Middle frontal gyrus (tissue), 1 donor: ENCODE measurements at regions not wholly inside any gene's neighbourhood (a gene's known extent, or its start where the extent isn't known, plus 50 kb on each side); places are given as distances from the start of the nearest gene placed in this dataset.

Experiments used
- DNase-seq: peaks from one replicate; pipeline ENCODE4 v3.0.0-alpha.2; 2015; ENCODE audit warnings: low spot score; ENCODE audit errors: extremely low spot score

DNA sequence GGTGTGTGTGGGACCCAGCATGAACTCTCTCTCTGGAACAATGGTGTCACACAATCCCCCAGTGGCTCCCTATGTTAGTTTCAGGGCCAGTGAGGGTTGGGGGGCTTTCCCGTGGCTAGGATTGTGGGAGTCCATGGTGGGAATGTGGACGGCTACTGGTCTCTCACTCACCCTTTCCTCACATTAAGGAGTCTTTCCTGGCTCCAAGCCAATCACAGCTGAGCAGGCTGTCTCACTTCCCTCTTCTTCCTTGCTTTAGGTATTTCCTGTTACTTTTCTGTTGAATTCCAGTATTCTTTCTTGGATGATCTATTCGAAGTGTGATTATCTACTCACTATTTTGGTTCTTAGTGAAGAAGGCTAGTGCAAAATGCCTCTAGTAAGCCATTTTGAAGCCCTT is 324.4 kb upstream of the MPDZ start:
- no peak for DNase-seq

DNA sequence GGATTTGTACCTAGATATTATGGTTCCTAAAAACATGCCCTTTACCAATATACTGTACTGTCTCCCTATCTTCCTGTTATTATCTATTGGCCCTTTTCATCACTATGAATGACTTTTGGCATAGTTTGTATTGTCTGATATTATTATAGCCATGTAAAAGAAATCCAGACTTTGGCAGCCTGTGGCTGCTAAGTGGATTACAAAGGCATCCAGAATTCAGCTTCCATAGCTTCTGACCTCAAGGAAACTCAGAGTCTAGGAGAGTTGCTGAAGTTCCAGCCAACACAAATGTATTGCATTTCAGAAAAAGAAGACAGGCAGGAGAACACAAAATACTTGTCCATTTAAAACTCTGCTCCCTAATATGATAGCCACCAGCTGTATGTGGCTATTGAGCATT is 319.2 kb upstream of the MPDZ start:
- no peak for DNase-seq

DNA sequence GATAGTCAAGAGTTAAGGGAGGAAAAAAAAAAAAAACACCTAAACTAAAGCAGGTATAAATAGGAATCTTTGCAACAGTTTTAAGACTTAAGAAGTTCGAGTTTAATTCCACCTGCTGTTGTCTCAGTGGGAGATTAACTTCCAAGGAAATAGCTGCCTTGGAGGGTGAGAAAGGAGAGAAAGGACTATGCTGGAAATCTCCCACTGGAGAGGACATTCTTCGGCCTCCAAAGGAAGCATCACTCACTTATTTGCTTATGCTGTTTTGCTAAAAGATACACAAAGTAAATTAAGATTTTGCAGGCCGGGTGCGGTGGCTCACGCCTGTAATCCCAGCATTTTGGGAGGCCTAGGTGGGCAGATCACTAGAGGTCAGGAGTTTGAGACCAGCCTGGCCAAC is 317.9 kb upstream of the MPDZ start:
- DNase-seq = no peak

DNA sequence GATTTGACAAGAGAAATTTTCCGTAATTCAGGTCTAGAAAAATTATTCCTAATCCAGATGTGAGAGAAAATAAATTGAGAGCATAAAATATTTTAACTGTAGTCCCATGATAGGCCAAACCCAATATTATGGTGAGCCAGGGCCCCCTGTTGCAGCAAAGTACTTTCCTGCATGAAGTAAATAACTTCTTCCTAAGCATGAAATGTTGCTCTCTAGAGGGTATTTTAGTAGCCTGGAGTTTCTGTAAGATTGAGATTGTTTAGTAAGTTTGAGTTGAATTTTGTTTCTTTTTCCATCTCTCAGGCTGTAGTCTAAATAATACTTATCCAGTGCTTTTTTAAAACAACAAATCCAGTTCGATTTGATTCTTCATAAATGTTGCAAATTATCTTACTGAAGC is 317.5 kb upstream of the MPDZ start:
- no peak for DNase-seq

DNA sequence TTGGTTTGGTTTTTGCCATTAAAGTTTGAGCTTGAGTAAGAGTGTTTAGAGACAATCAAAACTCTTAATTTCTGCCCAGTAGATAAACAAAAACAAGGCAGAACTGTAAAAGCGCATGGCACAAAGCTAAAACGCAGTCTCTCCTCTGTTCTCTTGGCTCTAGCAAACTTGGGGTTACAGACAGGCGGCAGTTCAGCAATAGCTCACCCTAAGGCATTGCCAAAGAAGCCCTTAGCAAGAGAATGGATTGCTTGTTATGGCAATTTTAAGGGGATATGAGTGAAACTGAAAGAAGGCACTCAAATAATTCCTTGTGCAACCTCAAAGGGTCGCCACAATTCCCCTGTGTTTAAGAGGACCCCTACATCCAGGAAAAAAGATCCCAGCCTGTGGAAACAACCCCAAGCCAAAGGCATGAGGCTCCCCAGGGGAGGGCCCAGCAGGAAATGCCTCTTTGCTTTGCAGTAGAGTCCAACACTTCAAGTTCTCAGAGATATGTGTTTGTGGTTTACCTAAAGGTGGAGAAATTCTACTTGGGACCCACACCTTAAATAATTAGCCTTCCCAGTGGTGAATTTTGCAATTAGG is 317.0 kb upstream of the MPDZ start:
- DNase-seq = no peak

DNA sequence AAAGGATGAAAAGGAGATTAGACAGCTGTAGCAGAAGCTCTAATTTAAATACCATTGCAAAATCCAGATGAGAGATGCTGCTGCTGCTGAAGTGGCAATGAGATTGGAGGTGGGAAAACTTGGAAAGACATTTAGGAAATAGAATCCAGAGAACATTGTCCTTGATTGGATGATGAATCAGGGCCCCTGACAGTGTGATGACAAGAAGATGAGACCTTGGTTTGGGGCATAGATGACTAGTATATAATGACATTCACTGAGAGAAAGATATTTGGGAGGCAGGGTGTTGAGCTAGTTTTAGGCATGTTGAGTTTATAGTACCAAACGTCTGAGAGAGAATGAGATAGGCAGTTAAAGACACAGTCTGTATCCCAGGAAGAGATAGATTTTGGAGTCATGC is 311.5 kb upstream of the MPDZ start:
- no peak for DNase-seq

DNA sequence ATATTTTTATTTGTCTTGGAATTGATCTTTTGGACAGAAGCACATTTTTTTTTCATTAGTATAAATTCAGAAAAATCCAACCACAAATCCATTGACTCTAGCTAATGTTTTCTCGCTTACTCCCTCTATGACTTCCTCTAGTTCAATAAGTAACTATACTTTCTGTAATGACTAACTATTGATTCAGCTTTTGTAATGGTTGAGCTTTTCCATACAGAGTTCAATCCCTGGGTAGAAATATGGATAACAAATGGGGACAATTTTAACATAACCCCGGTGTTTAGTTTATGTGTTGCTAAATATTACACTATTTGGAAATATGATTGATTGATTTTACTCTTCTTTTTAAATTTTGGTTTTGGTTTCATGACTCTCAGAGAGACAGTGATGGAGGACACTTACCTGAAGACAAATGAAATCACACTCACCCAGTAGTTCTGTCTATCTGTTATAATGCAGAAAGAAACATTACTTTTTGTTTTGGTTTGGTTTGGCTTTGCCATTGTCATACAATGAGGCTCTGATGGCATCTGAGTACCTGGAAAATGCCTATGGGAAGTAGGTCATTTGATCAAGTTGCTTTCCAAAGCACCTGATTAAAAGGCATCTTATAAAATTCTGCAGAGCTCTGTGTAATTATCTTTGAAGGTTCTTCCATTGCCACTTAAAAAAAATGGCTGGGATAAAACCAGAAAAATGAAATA is 309.7 kb upstream of the MPDZ start:
- DNase-seq = no peak

DNA sequence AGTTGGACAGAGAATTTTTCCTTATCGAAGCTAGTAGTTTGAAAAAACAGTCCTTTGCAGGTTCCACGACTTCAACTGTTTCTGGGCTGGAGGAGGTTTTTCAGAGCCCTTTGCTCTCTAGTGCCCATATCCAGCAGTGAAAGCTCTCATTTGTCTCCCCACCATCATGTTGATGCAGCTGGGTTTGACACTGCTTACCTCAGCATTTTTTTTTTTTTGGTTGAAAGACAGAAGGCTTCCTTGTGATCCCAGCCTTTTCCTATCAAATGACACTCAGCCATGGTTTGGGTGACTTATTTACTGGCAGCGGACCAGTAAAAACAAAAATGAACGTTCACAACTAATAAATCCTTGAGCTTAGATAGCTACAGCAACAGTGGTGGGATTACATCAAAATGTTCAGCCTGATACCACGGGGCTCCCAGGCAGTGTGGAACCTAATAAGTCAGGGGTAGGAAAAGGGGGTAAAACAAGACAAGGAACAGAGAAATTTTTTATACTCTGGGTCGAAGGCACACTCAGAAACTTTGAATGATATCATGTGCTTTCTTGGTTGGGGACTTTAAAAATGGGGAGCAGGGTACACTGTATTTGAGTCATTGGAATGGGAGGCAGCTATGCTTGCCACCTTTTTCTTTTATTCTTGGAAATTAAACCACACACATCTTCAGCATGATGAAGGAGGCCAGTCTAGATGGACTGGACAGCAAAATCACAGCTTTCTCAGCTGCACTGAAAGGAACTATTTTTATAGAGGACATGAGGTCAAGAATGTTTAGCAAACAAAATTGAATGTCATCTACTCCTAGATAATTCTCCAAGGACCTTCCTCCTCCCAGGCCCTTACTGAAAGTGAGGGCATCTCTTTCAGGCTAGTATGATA is 308.9 kb upstream of the MPDZ start:
- DNase-seq = no peak

DNA sequence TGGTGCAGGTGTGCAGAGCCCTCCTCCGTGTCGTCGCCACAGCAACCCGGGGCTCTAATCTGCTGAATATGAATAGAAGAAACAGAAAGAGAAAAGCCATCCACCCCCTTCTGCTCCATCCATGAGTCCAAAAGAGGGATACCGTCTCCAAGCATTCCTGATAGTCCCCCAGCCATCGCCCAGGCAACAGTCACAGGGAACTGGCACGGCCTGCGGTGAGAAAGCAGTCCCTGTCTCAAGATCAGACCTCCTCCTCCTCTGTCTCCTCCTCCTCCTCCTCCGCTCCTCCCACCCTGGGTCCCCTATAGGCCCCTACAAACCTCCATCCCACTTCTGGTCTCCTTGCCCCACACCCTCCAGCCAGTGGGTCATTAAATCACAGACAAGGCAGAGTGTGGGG is 308.1 kb upstream of the MPDZ start:
- DNase-seq = no peak

DNA sequence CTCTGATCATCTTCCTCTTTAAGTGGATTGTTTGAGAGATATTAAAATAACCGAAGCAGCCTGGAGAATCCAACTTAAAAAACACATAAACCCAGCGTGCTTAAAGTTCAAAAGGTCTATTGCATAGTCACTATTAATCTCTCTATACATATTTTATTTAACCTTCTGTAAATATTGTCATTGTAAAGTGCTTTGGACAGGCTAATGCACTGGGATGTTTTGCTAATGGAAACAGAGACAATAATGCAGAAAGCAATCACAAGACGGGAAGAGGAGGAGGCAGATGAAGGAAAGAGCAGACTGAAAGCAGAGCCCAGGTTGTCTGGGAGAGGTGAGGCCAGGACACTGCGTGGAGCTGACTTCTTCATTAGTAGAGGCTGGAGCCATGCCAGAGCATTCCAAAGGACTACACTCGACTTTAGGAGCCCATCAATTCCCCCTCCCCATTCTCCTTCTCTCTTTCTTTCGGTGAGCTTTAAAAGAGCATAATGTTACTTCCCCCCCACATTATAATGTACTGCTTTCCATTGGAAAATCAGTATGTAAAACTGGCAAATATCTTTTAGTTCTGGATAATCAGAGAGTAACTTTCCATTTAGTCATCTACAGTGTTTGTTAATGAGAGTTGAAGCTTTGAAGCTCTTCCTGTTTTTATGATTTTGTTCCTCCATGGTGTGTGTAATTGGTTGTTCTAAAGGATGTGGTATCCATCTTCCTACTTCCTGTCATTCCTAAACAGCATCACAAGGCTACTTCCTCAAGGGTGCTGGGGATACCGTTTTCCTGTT is 307.3 kb upstream of the MPDZ start:
- no peak for DNase-seq

DNA sequence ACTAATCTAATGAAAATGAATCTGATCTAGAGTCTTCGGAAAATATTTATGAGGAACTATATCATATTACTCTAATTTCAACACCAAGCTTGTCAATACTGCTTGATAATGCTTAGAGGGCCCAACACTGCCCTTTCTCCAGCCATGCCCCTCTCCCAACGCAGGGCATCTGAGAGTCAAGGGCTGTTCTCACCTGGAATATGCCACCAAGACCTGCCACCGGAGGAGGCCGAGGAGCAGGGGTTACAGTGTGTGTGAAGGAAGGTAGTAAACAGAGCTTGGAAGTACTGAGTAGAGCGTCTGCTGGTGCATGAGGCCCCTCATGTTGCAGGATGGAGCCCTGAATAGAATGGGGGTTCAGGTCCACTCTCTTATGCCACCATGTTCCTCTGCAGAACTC is 301.3 kb upstream of the MPDZ start:
- no peak for DNase-seq

DNA sequence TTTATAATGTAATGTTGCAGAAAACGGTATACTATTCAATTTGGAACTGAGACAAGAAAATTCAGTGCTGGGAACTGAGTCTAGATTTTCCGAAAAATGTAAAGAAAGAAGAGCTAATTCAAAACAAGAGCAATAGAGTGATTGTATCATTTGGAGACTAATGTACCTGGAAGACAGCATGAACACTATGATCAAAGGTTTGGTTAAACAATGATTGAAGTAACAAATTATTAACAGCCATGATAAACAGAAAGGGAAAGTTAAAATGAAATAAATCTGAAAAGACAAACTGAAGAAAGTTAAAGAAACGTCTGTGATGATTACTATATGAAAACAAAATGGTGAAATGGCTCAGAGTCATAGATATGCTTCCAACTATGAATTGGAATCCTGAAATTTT is 300.6 kb upstream of the MPDZ start:
- no peak for DNase-seq

DNA sequence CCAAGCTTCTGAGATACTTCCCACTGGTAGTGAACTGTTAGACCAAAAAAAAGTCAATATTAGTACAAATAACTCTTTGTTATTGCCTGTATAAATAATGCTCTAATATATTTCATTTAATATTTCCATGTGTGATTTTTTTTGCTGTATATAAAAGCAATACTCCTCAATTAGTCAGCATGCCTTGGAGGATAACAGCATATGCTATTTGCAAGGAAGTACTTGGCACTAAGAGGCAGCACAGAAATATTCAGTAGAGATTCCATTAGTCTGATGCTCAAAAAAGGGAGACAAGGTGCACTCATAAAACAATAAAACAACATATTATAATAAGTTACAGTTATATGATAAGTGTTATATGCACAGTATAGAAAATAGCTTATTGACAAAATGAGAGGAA is 296.6 kb upstream of the MPDZ start:
- no peak for DNase-seq

DNA sequence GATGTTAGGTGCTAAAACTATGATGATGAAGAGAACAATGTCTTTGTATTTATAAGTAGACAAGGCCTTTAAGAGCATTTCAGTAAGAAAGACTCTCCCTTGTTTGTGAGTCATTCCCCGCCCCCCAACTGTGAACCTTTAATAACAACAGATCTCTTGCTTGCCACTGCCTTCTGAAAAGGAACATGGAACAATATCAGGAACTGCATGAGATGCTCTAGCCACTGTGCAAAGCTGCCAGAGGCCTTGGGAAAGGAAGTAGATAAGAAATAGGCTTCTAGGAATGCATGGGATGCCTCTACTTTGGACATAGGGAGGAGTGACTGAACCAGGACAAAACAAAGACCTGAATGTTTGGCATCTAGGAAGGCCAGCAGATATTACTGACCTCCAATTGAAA is 296.1 kb upstream of the MPDZ start:
- no peak for DNase-seq

DNA sequence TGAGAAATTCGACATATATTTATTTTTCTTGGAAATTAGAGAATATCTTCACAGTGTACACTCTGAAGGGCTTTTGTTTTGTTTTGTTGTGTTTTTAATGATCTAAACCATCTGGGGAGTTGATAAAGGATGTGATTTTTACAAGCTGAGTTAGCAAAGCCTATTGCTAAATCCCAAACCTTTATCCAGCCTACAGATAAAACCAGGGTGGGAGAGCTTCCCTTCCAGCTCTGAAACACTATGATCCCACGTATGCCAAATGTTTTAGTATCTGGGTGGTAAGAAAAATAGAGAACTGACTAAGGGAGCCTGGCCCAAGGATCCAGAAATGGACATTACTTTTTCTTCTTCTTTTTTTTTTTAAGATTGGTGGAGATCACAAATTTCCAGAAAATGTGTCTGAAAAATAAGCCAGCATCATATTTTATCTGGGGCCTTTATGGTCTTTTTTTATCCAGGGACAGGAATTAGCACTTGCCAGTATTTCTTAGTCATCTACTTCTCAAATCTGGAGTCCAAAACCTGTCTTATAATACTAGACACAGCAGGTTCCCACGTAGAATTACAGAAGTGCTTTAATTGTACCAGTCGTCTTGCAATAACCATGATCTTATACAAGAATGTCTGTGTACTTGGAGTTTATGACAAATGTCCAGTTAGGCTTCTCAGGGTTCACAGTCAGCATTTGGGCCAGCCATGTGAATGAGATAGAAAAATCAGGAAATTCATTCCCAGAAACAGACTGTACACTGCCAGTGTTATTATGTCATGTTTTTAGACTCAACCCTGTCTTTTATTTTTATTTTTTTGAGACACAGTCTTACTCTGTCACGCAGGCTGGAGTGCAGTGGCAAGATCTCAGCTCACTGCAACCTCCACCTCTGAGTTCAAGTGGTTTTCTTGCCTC is 290.8 kb upstream of the MPDZ start:
- DNase-seq = peak; percentile 11

DNA sequence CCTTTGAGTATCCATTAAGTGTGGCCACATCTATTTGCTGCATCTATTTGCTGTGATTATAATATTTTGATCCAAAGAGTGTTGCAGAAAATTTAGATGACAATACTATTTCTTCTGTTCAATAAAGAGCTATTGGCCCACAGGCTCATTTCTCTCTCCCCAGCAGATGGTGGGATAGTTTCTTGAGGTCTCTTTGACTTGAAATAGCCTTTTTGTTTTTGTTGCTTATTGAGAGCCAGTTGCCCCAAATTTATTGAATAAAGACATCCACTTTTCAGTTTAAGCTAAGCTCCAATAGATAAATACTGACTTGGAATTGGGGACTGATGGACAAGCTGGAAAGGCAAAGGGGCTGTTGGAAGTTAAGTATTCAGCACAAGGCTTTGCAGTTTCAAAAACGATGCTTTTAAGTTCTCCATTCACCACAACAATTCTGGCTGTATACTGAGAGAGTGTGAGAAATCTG is 290.1 kb upstream of the MPDZ start:
- DNase-seq = no peak

DNA sequence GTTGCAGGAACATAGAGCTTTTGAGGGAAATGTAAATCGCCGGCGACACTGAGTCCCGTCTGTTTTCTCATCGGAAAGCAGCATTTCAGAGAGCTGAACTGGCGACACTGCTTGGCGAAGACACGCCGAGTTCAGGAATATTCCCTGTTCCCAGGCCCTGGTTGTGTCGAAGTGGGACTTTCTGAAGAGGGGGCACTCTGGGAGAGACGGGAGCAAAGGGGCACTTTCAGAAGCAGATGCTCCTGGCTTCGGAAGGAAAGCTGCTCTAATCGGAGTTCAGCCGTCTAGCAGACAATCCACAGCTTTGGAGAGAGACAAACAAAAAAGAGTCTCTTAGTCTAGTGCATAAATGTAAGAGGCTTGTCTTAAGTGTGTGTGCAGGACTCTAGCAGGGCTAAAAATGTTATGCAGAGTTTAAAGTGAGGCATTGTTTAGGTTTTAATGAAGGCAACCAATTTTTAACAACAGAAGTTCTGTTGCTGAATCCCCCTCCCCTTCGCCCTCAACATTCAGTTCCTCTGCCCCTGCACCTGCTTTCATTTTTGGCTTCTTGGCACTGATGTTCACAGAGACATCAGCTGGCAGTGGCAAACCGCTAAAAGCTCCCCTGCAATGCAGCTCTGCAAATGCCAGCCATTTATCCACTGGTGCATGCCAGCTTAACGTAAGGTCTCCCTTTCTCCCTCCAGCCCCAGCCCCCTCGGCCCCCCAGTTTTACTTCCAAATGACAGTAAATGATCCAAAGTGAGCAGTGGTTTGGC is 289.5 kb upstream of the MPDZ start:
- peak; percentile 5 for DNase-seq

DNA sequence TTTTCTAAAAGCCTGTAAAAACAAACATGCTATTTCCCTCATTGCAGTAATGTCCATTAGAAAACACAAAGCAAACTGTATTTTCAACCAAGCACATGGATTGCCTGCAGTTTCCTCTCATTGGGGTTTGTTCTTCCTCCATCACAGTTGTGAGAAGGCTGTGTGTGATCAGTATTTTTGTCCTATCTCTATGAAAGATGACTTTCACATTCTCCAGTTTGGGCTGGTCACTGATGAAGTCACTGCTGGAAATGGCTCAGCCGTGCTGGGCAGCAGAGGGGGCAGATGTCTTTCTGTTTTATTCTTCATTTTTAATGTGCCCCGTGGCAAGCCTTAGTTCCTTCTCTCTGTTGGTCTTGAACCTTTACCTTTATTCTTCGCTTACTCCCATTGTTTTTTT is 288.9 kb upstream of the MPDZ start:
- DNase-seq = peak; percentile 18

DNA sequence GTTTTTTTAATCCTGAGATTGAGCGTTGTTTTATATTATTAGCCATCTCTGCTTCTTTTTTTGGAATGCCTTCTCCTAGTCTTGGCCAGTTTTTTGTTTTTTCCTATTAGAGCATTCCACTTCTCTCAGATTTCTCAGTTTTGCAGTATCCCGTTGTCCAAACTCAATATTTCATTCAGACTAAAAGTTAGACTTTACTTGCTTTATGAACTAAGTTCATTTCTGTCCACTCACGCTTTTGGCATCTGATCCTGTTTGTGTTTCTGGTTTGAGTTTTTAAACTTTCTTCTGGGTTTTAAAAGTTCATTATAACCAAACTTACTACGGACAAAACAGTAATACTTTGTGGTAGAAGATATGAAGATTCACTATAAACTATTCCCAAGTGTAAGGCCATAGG is 288.3 kb upstream of the MPDZ start:
- no peak for DNase-seq

DNA sequence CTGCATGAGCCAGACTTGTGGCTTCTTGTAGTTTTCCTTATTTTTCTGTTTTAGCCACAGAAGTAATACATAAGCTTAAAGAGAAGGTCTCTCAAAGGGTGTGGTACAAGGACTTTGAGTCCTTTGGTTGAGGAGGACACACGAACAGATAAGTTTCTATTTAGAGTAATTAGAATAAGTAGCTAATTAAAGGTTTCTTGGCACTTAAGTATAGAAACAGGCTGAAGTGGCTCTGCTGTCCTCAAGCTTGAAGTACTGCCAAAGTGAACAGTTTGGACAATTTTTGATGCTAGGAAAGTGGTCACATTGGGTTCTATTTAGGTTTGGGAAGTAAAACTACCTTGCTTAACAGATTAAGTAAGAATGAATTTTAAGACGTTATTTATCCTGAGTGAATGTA is 278.3 kb upstream of the MPDZ start:
- DNase-seq = no peak
